ENCODE measurements at regions not wholly inside any gene's neighbourhood (a gene's known extent, or its start where the extent isn't known, plus 50 kb on each side); places are given as distances from the start of the nearest gene placed in this dataset.
"Not testable (repeated sequence)": the region's sequence is repeated elsewhere in the genome, so short reads cannot be mapped to it uniquely, and the experiment has no call there.

DNA sequence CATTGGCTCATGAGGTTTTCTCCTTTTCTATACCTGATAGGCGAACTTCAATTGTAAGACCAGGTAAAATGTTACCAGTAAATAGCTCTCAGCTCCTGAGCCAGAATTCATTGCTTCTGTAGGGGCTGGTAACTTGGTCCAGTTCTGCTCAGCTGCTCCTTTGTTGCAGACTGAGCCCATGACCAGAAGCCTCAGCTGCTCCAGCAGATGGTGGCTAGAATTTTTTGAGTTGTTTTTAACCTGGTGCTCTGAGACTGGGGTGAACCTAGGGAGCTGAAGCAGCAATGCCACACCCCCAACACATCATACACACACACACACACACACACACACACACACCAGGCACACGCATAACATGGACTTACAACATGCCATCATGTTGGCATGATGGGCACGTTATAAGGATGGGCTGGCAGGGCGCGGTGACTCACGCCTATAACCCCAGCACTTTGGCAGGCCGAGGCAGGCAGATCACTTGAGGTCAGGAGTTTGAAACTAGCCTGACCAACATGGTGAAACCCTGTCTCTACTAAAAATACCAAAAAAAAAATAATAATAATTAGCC is 103.1 kb downstream of the QRSL1 start:
- H3K36me3 ChIP-seq (ENCODE audit: control insufficient read depth, insufficient read depth, low read length), result no peaks in the 10 kb centered on the region
- H3K27me3 ChIP-seq (ENCODE audit: control insufficient read depth, insufficient read depth, low read length), result no peaks in the 10 kb centered on the region
- H3K27ac ChIP-seq (ENCODE audit: low read depth, low read length), result no peak overlapping the region
- no peak overlapping the region for H3K4me3 ChIP-seq (ENCODE audit: low read depth, low read length)
- no peaks in the 10 kb centered on the region for H3K4me1 ChIP-seq (ENCODE audit: control insufficient read depth, insufficient read depth, low read length)
- peaks cover 15% of the 10 kb centered on the region for H3K9me3 ChIP-seq (ENCODE audit: control insufficient read depth, insufficient read depth, low read depth, low read length)
- H3K9ac ChIP-seq (ENCODE audit: low read length), result no peak overlapping the region

GRCh38 chr6:106731843-106732160 is 102.4 kb downstream of the QRSL1 start:
- no peak overlapping the region for H3K27ac ChIP-seq (ENCODE audit: low read depth, low read length)
- H3K36me3 ChIP-seq (ENCODE audit: control insufficient read depth, insufficient read depth, low read length), result no peaks in the 10 kb centered on the region
- H3K4me1 ChIP-seq (ENCODE audit: control insufficient read depth, insufficient read depth, low read length), result no peaks in the 10 kb centered on the region
- peaks cover 12% of the 10 kb centered on the region for H3K9me3 ChIP-seq (ENCODE audit: control insufficient read depth, insufficient read depth, low read depth, low read length)
- no peaks in the 10 kb centered on the region for H3K27me3 ChIP-seq (ENCODE audit: control insufficient read depth, insufficient read depth, low read length)
- no peak overlapping the region for H3K4me3 ChIP-seq (ENCODE audit: low read depth, low read length)
- no peak overlapping the region for H3K9ac ChIP-seq (ENCODE audit: low read length)

GRCh38 chr6:106731144-106731842 is 101.9 kb downstream of the QRSL1 start:
- no peaks in the 10 kb centered on the region for H3K36me3 ChIP-seq (ENCODE audit: control insufficient read depth, insufficient read depth, low read length)
- H3K27me3 ChIP-seq (ENCODE audit: control insufficient read depth, insufficient read depth, low read length), result no peaks in the 10 kb centered on the region
- H3K9me3 ChIP-seq (ENCODE audit: control insufficient read depth, insufficient read depth, low read depth, low read length), result peaks cover 9% of the 10 kb centered on the region
- no peaks in the 10 kb centered on the region for H3K4me1 ChIP-seq (ENCODE audit: control insufficient read depth, insufficient read depth, low read length)
- H3K4me3 ChIP-seq (ENCODE audit: low read depth, low read length), result no peak overlapping the region
- H3K9ac ChIP-seq (ENCODE audit: low read length), result no peak overlapping the region
- H3K27ac ChIP-seq (ENCODE audit: low read depth, low read length), result no peak overlapping the region

- Histone ChIP-seq H3K36me3 (ENCODE audit: control insufficient read depth, insufficient read depth, low read length) (no peaks in the 10 kb centered on the region), H3K4me1 (ENCODE audit: control insufficient read depth, insufficient read depth, low read length) (no peaks in the 10 kb centered on the region), H3K27ac (ENCODE audit: low read depth, low read length) (no peak overlapping the region), H3K9me3 (ENCODE audit: control insufficient read depth, insufficient read depth, low read depth, low read length) (peaks cover 4% of the 10 kb centered on the region), H3K27me3 (ENCODE audit: control insufficient read depth, insufficient read depth, low read length) (no peaks in the 10 kb centered on the region), H3K4me3 (ENCODE audit: low read depth, low read length) (no peak overlapping the region), H3K9ac (ENCODE audit: low read length) (no peak overlapping the region)
Measured at GRCh38 chr6:106730718-106731117, 101.3 kb downstream of the QRSL1 start.

DNA sequence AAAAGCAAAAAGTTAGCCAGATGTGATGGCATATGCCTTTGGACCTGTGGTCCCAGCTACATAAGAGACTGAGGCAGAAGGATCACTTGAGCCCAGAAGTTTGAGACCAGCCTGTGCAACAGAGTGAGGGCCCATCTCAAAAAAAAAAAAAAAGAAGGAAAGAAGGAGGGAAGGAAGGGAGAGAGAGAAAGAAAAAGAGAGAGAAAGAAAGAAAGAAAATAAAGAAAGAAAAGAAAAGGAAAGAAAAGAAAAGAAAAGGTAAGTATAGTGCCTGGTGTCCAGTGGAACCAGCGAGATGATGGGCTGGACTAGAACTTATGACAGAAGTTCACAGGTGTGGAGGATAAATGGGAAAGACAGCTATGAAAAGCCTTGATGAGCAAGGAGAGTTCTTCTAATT is 100.9 kb downstream of the QRSL1 start:
- H3K4me3 ChIP-seq (ENCODE audit: low read depth, low read length), result no peak overlapping the region
- H3K27ac ChIP-seq (ENCODE audit: low read depth, low read length), result no peak overlapping the region
- H3K9me3 ChIP-seq (ENCODE audit: control insufficient read depth, insufficient read depth, low read depth, low read length), result no peaks in the 10 kb centered on the region; the same call in 1 of the 2 replicates
- no peak overlapping the region for H3K9ac ChIP-seq (ENCODE audit: low read length)
- no peaks in the 10 kb centered on the region for H3K27me3 ChIP-seq (ENCODE audit: control insufficient read depth, insufficient read depth, low read length)
- H3K36me3 ChIP-seq (ENCODE audit: control insufficient read depth, insufficient read depth, low read length), result no peaks in the 10 kb centered on the region
- no peaks in the 10 kb centered on the region for H3K4me1 ChIP-seq (ENCODE audit: control insufficient read depth, insufficient read depth, low read length)

GRCh38 chr6:106729841-106730240 is 100.5 kb downstream of the QRSL1 start:
- Histone ChIP-seq H3K27me3 (ENCODE audit: control insufficient read depth, insufficient read depth, low read length) (no peaks in the 10 kb centered on the region), H3K9me3 (ENCODE audit: control insufficient read depth, insufficient read depth, low read depth, low read length) (no peaks in the 10 kb centered on the region), H3K9ac (ENCODE audit: low read length) (no peak overlapping the region), H3K4me3 (ENCODE audit: low read depth, low read length) (no peak overlapping the region), H3K36me3 (ENCODE audit: control insufficient read depth, insufficient read depth, low read length) (no peaks in the 10 kb centered on the region), H3K4me1 (ENCODE audit: control insufficient read depth, insufficient read depth, low read length) (no peaks in the 10 kb centered on the region), H3K27ac (ENCODE audit: low read depth, low read length) (no peak overlapping the region)

DNA sequence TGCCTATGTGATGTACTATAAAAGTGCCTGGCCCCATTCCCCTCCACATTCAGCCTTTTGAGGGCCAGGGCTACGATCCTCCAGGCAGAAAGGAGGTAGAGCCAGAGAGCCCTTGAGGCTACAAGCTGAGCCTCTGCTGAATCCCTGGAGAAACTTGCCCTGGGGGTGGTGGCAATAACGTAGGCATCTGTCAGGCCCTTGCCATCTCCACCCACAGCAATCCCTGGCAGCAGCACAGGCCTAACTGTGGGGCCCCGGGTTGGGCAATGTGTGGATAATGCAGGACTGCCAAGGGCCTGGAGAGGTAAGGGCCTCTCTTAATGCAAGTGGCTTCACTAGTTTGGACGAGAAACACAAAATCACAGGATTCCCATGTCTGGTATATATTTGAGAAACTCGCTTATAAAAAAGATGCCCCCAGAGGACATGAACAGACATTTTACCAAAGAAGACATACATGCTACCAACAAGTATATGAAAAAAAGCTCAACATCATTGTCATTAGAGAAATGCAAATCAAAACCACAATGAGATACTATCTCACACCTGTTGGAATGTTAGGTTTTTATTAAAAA is 99.0 kb downstream of the QRSL1 start:
- Histone ChIP-seq H3K4me3 (ENCODE audit: low read depth, low read length) (no peak overlapping the region), H3K9ac (ENCODE audit: low read length) (no peak overlapping the region), H3K27ac (ENCODE audit: low read depth, low read length) (no peak overlapping the region)

GRCh38 chr6:106727480-106728149 is 98.2 kb downstream of the QRSL1 start:
- no peaks in the 10 kb centered on the region for H3K36me3 ChIP-seq (ENCODE audit: control insufficient read depth, insufficient read depth, low read length)
- H3K27me3 ChIP-seq (ENCODE audit: control insufficient read depth, insufficient read depth, low read length), result no peaks in the 10 kb centered on the region
- H3K9ac ChIP-seq (ENCODE audit: low read length), result no peak overlapping the region
- H3K27ac ChIP-seq (ENCODE audit: low read depth, low read length), result no peak overlapping the region
- H3K9me3 ChIP-seq (ENCODE audit: control insufficient read depth, insufficient read depth, low read depth, low read length), result no peaks in the 10 kb centered on the region
- H3K4me1 ChIP-seq (ENCODE audit: control insufficient read depth, insufficient read depth, low read length), result no peaks in the 10 kb centered on the region
- H3K4me3 ChIP-seq (ENCODE audit: low read depth, low read length), result no peak overlapping the region

More for the DNA sequence above, 99.0 kb downstream of the QRSL1 start:
- H3K9me3 ChIP-seq (ENCODE audit: control insufficient read depth, insufficient read depth, low read depth, low read length), result no peaks in the 10 kb centered on the region
- H3K27me3 ChIP-seq (ENCODE audit: control insufficient read depth, insufficient read depth, low read length), result no peaks in the 10 kb centered on the region
- H3K36me3 ChIP-seq (ENCODE audit: control insufficient read depth, insufficient read depth, low read length), result no peaks in the 10 kb centered on the region
- H3K4me1 ChIP-seq (ENCODE audit: control insufficient read depth, insufficient read depth, low read length), result no peaks in the 10 kb centered on the region

DNA sequence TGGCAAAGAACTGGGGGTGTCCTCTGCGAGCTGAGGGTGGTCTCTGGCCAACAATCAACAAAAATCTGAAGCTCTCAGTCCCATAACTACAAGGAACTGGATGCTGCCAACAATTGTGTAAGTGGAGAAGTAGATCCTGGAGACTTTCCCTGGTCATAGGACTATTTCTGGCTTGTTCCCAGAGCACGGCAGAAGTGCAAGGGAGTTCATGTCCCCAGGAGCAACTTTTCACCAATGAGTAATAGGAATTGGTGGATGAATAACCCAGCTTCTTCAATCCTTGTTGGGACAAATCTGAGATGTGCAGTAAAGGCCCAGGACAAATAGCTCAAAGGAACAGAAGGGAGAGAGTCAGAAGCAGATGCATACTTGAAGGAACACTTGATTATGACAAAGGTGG is 95.5 kb downstream of the QRSL1 start:
- H3K9ac ChIP-seq (ENCODE audit: low read length), result no peak overlapping the region
- peaks cover 3% of the 10 kb centered on the region; the same call in 1 of the 2 replicates for H3K4me1 ChIP-seq (ENCODE audit: control insufficient read depth, insufficient read depth, low read length)
- no peaks in the 10 kb centered on the region for H3K27me3 ChIP-seq (ENCODE audit: control insufficient read depth, insufficient read depth, low read length)
- H3K36me3 ChIP-seq (ENCODE audit: control insufficient read depth, insufficient read depth, low read length), result no peaks in the 10 kb centered on the region
- no peak overlapping the region for H3K27ac ChIP-seq (ENCODE audit: low read depth, low read length)
- H3K4me3 ChIP-seq (ENCODE audit: low read depth, low read length), result no peak overlapping the region
- no peaks in the 10 kb centered on the region for H3K9me3 ChIP-seq (ENCODE audit: control insufficient read depth, insufficient read depth, low read depth, low read length)

GRCh38 chr6:106724337-106724736 is 95.0 kb downstream of the QRSL1 start:
- no peaks in the 10 kb centered on the region for H3K9me3 ChIP-seq (ENCODE audit: control insufficient read depth, insufficient read depth, low read depth, low read length)
- H3K4me1 ChIP-seq (ENCODE audit: control insufficient read depth, insufficient read depth, low read length), result peaks cover 3% of the 10 kb centered on the region; the same call in 1 of the 2 replicates
- H3K27me3 ChIP-seq (ENCODE audit: control insufficient read depth, insufficient read depth, low read length), result no peaks in the 10 kb centered on the region
- H3K36me3 ChIP-seq (ENCODE audit: control insufficient read depth, insufficient read depth, low read length), result no peaks in the 10 kb centered on the region
- no peak overlapping the region for H3K4me3 ChIP-seq (ENCODE audit: low read depth, low read length)
- H3K9ac ChIP-seq (ENCODE audit: low read length), result no peak overlapping the region
- no peak overlapping the region for H3K27ac ChIP-seq (ENCODE audit: low read depth, low read length)

GRCh38 chr6:106723419-106723818 is 94.0 kb downstream of the QRSL1 start:
- not testable (repeated sequence) for H3K9me3 ChIP-seq (ENCODE audit: control insufficient read depth, insufficient read depth, low read depth, low read length); H3K4me3 ChIP-seq (ENCODE audit: low read depth, low read length); H3K27me3 ChIP-seq (ENCODE audit: control insufficient read depth, insufficient read depth, low read length)

More at GRCh38 chr6:106723419-106723818, 94.0 kb downstream of the QRSL1 start:
- H3K9ac ChIP-seq (ENCODE audit: low read length); H3K4me1 ChIP-seq (ENCODE audit: control insufficient read depth, insufficient read depth, low read length); H3K36me3 ChIP-seq (ENCODE audit: control insufficient read depth, insufficient read depth, low read length); H3K27ac ChIP-seq (ENCODE audit: low read depth, low read length): not testable (repeated sequence)
